HG03469 (cell line): ENCODE measurements at regions not wholly inside any gene's neighbourhood (a gene's known extent, or its start where the extent isn't known, plus 50 kb on each side); places are given as distances from the start of the nearest gene placed in this dataset.

Experiments used
- ATAC-seq: cut with Tn5 transposase; IDR thresholded peaks from one replicate; pipeline ENCODE4 v1.9.1; 2021; ENCODE audit warnings: mild to moderate bottlenecking, moderate library complexity, moderate number of reproducible peaks; ENCODE audit not compliant: unreplicated experiment

DNA sequence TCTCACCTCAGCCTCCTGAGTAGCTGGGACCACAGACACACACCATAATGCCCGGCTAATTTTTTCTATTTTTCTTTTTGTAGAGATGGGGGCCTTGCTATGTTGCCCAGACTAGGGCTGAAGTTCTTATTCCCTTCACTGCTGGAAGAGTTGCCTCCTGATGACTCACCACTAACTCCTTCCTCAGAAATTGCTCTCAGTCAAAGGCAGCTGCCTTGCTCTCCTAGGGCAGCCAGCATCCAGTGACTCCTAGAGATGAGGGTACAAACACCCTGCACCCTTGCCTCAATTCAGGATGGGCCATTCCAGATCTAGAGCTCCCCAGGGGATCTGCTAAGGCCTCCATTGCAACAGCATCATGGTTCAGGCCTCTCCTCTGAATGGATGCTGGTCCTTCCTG, 54.0 kb upstream of the RASSF8 start:
- ATAC-seq = no peak

DNA sequence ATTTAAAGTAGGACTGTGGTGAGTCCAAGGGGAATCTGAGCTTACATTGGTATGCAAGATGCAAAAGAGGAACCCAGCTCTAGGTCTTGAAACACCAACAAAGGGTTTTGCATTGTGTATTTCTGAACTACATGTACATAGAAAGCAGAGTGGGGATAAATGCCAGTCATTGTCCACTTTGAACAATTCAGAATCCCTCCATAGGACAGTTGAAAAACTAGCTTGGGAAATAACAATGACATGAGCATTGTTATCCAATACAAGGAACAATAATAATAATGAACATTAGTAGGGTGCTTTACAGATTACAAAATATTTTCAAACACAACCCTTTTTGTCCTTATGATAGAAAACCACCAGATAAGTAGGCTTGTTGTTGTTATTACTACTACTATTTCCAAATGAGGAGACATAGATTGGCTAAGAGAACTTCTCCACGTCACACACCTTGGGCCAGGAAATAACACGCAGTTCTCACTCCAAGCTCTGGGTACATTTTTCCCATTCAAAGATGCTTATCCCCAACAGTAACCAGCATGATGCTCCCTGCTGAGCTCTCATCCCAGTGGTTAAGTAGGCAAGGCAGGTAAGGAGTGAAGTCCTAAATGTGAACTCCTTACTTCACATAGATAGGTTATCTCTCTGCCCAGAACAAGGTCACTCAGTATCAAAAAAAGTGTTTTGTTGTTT, 51.7 kb upstream of the RASSF8 start:
- no peak for ATAC-seq
